ENCODE measurements at regions not wholly inside any gene's neighbourhood (a gene's known extent, or its start where the extent isn't known, plus 50 kb on each side); places are given as distances from the start of the nearest gene placed in this dataset.
"Not testable (repeated sequence)": the region's sequence is repeated elsewhere in the genome, so short reads cannot be mapped to it uniquely, and the experiment has no call there.

DNA sequence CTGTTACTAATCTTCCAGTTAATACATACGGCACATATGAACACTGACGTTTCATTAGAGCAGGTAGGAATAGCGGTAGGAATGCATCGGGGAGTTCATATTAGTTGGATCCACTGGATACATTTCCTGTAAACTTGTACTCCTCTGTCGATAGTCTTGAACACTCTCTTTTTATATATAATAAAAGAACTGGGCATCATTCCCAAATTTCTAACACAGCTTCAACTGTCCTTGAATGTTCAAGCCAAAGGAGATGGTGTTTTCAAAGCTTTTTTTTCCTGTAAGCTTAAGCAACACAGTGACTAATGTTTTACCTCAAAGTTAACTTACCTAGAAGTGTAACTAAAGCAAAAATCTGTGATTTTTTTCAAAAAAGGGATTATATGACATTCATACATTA, 195.3 kb downstream of the UTRN start:
- DNase-seq = no peak

DNA sequence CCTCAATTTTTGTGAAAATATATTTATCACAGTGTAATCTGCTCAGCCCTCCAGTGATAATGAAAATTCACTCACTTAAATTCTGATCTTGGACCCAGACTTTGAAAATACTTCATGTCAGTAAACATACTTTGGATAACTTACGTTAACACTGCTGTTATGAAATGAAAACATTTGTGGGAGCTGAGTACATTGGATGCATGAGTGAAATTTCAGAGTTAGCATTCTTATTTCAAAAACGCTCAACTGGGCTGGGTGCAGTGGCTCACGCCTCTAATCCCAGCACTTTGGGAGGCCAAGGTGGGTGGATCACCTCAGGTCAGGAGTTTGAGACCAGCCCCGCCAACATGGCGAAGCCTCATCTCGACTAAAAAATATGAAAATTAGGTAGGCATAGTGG, 196.4 kb downstream of the UTRN start:
- no peak for DNase-seq

DNA sequence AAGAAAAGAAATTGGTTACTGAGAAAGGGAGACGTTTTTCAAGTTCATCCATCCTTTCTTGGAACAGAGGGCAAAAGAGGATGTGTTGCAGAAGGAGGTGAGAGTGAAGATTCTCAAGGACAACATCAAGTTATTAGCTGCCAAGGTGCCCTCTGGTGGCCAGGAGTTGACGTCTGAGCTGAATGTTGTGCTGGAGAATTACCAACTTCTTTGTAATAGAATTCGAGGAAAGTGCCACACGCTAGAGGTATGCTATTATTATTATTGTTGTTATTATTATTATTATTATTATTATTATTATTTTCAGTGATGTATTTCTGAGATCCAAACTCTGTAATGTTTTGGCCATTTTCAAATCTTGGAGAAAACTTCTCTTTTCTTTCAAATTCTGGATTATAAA, 197.0 kb downstream of the UTRN start:
- DNase-seq = peak; percentile 77

DNA sequence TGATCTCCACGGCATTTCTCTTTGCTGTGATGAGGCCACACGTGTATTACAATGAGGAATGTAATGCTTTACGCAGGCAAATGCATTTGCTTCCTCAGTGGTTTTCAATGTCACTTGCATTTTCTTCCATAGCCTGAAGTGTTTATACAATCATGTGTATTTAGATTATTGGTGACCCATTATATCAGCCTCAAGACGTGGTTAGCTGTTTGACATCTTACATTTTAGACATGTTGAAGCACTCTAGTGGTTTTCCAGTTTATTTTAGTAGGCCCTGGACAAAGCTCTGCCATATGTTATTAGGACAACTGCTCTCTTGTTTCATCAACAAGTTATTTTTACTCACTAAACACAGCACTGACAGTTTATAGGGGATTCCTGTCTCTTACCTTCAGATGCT, 200.4 kb downstream of the UTRN start:
- no peak for DNase-seq

DNA sequence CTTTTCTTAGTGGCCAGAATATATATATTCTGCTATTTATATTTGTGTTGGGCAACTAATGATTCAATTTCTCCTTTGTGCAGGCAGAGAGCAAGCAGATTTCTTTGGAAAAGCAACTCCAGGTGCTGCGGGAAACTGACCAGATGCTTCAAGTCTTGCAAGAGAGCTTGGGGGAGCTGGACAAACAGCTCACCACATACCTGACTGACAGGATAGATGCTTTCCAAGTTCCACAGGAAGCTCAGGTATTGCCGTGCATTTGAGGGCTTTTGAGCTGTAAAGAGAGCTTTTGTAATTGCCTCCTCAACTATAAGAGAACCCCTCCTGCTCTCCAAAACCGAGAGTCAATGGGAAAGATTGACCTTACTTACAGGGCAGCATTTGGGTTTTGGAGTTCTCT, 203.5 kb downstream of the UTRN start:
- no peak for DNase-seq

DNA sequence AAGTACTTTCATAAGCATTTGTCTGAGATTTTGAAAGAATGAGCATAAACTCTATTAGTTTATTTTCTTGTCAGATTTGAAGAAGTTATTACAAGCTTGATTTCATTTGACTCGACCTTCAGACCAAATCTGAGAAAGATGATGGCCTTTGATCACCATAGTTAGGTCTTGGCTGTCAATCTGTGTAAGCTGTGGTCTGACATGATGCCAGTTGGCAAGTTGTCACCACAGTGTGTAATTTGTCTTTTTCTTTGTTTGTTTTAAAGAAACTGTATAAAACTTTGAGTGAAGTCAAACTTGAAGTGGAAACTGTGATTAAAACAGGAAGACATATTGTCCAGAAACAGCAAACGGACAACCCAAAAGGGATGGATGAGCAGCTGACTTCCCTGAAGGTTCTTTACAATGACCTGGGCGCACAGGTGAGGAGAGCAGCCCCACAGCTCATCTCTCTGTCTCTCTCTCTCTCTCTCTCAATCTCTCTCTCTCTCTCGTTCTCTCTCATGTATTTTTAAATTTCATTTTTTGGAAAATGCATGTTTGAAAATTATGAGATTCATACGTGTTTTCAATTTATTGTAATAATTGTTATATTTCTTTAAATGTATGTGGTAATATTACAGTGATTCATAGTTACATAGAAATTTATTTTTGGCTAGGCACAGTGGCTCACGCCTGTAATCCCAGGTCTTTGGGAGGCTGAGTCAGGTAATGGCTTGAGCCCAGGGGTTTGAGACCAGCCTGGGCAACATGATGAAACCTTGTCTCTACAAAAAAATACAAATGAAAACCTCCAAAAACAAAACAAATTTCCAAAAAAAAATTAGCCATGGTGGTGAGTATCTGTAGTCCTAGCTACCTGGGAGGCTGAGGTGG, 208.1 kb downstream of the UTRN start:
- DNase-seq = no peak

DNA sequence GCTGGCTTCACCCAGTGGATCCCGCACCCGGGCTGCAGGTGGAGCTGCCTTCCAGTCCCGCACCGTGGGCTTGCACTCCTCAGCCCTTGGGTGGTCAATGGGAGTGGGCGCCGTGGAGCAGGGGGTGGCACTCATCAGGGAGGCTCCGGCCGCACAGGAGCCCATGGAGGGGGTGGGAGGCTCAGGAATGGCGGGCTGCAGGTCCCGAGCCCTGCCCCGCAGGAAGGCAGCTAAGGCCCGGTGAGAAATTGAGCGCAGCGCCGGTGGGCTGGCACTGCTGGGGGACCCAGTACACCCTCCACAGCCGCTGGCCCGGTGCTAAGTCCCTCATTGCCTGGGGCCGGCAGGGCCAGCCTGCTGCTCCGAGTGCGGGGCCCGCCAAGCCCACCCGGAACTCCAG, 209.9 kb downstream of the UTRN start:
- DNase-seq = not testable (repeated sequence)

DNA sequence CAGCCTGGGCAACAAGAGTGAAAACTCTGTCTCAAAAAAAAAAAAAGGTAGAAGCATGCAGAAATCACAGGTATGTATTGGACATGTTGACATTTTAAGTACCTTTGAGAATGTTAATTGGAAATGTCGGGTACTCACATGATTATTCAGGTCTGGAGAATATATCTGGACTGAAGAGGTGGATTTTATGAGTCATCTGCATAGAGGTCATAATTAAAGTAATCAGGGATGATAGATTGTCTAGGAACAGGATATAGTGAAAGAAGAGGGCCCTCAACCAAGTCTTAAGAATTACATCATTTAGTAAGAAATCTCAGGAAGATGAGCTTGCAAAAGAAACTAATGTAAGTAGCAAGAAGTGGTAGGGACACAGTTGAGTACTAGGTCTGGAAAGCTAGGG, 212.5 kb downstream of the UTRN start:
- DNase-seq = no peak

DNA sequence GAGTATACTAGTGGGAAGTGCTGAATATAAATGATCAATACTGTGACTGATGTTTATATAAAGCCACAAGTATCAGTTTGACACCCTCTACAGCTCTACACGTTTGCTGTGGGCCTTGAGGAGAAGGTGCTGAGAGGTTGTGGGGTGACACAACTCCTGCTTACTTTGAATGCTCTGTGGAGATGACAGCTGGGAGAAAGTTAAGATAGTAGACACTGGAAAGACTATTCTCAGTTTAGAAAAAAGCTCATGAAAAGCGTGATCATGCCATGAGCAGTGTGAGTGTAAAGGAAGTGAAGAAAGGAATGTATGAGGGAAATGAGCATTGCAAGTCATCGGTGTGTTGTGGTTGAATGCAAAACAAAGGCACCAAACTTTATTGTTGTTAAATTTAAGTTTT, 215.8 kb downstream of the UTRN start:
- DNase-seq = no peak

DNA sequence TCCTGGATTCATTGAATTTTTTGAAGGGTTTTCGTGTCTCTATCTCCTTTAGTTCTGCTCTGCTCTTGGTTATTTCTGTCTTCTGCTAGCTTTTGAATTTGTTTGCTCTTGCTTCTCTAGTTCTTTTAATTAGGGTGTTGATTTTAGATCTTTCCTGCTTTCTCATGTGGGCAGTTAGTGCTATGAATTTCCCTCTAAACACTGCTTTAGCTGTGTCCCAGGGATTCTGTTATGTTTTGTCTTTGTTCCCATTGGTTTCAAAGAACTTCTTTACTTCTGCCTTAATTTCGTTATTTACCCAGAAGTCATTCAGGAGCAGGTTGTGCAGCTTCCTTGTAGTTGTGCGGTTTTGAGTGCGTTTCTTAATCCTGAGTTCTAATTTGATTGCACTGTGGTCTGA, 220.1 kb downstream of the UTRN start:
- not testable (repeated sequence) for DNase-seq

DNA sequence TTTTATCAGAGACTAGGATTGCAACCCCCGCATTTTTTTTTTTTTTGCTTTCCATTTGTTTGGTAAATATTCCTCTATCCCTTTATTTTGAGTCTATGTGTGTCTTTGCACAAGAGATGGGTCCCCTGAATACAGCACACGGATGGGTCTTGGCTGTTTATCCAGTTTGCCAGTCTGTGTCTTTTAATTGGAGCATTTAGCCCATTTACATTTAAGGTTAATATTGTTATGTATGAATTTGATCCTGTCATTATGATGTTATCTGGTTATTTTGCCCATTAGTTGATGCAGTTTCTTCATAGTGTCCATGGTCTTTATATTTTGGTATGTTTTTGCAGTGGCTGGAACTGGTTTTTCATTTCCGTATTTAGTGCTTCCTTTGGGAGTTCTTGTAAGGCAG, 220.9 kb downstream of the UTRN start:
- not testable (repeated sequence) for DNase-seq

DNA sequence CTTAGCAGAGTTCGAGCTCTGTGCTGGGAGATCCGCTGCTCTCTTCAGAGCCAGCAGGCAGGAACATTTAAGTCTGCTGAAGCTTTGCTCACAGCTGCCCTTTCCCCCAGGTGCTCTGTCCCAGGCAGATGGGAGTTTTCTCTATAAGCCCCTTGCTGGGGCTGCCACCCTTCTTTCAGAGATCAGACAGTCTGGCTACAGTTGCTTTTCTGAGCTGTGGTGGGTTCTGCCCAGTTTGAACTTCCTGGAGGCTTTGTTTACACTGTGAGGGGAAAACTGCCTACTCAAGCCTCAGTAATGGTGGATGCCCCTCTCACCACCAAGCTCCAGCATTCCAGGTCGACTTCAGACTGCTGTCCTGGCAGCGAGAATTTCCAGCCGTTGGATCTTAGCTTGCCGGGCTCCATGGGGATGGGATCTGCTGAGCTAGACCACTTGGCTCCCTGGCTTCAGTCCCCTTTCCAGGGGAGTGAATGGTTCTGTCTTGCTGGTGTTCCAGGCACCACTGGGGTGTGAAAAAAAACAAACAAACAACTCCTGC, 222.7 kb downstream of the UTRN start:
- DNase-seq = not testable (repeated sequence)

DNA sequence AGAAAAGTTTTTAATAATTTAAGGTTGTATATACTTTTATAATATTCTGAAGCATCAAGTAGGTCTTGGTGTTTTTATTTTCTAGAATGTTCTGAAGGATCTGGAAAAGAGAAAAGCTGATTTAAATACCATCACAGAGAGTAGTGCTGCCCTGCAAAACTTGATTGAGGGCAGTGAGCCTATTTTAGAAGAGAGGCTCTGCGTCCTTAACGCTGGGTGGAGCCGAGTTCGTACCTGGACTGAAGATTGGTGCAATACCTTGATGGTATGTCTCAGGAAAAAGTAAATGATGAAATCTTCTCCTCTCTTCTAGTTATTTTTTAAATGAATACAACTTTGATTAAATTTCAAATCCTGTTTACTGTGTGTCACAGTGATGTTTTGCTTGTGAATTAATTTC, 225.7 kb downstream of the UTRN start:
- DNase-seq = no peak

DNA sequence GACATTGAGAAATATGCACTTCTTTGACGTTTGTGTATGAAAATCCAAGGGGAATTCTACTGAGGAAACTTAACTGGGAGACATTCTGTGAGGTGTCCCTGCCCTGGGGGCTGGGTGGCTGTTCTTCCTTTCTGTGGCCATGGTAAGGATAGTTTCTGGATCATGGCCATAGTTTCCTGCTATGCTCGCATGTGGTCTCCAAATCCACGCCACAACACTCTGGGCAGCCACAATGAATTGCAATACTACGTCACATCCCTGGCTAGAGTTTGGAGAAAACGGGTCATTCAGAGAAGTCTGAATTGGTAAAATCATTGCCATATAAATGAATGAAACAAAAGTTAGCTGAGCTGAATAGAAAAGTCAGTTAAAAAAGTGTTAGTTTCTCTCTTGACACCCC, 230.6 kb downstream of the UTRN start:
- DNase-seq = no peak

DNA sequence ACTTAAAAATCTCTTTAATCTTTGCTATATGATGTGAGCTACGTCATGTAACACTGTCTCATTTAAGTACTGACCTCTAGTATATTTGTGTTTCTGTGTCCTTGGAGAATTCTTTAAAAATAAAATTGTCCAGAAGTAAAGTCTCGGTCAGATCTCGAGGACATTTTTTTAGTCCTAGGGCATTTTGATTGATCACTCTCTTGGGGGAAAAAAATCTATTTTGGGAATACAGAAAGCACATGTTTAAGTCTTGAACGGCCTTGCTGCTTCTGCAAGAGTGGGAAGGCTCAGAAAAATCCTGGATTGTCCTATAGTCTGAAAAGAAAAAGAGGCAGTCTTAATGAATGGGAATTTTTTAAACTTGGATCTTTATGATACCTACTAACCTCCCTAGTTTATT, 234.3 kb downstream of the UTRN start:
- no peak for DNase-seq

DNA sequence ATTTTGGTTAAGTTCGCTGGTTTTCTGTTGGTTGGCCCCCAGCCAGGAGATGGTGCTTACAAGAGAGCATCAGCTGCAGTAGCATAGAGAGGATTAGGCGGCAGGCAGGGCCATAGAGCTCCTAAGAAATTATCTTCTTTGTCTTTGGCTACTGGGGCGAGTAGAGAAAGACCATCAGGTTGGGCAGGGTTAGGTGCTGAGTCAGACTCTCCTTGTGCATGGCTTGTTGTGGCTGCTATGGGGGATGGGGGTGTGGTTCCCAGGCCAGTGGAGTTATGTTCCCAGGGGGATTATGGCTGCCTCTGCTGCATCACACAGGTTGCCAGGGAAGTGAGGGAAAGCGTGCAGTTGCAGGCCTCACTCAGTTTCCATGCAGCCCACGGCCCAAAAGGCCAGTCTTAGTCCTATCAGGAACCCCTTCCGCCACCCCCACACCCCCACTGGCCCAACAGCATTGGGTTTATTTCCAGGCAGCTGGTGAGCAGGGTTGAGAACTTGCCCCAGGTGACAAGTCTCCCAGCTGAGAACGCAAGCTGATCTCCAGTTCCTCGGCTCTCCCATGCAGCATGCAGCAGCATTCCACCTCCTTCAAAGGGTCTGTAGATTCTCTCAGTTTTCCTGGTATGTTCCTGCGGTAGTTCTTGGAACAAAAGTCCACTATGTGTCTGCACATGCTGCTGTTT, 243.7 kb downstream of the UTRN start:
- DNase-seq = peak; percentile 55

DNA sequence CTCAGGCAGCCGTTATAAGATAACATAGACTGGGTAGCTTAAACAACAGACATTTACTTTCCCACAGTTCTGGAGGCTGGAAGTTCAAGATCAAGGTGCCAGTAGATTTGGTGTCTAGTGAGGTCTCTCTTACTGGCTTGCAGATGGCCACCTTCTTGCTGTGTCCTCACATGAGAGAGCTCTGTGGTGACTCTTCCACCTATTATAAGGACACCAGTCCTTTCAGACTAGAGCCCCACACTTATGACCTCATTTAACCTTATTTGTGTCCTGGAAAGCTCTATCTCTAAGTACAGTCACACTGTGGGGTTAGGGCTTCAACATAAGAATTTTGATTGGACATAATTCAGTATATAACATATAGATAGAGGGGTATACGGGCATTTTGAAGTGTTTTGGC, 245.0 kb downstream of the UTRN start:
- DNase-seq = no peak

DNA sequence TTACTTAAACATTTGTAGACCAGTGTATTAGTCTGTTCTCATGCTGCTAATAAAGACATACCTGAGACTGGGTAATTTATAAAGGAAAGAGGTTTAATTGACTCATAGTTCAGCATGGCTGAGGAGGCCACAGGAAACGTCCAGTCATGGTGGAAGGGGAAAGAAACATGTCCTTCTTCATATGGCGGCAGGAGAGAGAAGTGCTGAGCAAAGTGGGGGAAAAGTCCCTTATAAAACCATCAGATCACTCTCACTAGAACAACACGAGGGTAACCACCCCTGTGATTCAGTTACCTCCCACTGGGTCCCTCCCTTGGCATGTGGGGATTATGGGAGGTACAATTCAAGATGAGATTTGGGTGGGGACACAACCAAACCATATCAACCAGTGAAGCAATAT, 247.1 kb downstream of the UTRN start:
- DNase-seq = not testable (repeated sequence)

DNA sequence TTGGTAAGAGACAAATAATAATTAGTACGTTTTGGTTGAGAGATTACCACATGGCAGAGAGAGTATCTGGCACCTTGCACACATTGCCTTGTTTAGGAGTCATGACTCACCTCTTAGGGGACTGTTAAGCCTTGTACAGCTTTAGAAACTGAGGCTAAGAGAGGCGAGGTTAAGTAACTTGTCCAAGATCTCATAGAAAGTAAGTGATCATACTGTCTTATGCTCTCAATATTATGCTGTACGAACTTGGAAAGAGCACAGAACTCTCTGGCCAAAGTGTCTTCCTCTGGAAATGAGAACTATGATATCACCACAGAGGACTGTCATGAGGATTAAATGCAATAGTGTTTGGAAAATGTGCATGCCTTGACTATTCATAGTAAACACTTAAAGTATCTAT, 249.0 kb downstream of the UTRN start:
- DNase-seq = no peak

DNA sequence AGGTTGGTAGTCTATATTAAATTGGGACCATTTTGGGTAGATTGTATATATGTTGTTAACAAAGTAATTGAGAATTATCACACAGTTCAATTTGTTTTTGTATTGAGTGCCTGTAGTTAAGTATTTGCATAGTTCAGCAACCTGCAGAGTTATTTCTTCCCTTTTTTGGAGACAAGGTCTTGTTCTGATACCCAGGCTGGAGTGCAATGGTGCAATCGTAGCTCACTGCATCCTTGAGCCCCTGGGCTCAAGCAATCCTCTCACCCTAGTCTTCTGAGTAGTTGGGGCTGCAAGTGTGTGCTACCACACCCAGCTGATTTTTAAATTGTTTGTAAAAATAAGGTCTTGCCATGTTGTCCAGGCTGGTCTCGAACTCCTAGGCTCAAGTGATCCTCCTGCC, 250.5 kb downstream of the UTRN start:
- DNase-seq = no peak

DNA sequence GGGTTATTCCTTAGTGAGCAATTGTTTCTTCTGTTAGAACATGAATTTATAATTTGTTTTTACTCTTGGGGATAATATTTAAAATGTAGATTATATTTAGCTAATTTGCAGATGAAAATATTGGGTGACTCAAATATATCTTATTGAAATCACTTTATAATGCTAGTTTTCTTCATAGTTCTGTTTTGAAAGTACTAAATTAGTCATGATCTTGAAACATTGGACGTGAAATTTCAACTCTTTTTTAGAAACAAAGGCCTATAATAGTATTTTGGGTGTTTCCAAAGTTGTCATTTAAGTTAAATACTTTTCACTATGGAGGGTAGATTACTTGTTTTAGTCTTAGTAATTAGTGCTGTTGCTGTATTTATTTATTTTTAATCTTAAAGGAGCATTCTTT, 250.9 kb downstream of the UTRN start:
- no peak for DNase-seq

DNA sequence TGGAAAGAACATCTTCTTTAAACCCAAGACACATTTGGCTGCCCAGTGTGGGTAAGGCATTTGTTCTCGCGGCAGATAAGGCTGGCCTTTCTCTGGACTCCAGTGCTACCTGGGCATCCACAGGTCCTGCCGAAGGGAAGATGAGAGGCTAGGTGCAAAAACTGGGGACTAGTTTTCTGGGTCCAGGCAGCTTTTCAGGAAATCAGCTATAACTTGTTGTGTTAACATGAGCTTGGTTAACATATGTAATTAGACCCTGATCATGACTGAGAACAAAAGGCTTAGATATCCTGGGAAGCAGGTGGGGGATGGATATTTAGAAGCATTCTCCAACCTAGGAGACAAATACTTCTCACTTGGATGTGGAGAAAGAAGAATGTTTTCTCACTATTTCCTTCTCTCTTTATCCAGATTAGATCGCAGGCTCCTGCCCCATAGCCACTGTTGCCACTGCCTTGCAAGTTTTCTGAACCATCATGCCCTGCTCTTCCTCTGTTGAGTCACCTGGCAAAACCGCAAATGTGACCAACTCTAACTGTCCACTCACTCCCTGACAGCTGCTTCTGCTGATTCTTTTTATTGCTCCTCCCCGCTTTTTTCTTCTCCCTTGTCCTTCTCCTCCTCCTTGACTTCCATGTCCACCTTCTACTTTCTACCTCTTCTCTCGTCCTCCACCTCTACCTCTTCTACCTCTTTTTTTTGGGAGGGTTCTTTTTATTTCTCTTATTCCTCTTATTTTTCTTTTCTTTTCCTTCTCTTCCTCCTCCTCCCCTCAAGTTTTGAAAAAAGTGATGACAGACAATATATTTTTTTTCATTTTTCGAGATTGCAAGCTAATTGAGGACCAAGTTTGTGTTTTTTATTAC, 258.1 kb downstream of the UTRN start:
- DNase-seq = no peak

DNA sequence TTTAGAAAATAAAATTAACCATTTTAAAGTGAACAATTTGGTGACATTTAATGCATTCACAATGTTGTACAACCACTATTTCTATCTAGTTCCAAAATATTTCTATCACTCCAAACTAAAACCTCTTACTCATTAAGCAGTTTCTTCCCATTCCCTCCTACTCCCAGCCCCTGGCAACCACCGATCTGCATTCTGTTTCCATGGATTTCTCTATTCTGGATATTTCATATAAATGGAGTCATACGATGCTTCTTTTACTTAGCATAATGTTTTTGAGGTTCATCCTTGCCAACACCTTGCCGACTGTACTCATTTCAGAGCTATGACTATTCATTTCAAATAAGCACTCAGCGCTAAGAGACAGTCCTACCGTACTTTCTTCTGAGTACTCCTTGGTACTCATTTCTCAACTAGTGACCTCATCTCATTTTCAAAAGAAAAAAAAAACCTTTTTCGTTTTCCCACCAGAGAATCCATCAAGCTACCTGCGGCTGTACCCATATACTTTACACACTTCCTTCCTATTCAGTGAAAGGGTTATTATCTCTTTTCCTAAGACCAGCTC, 259.2 kb downstream of the UTRN start:
- DNase-seq = no peak
